Activated CD8-positive, alpha-beta memory T cell treated with anti-CD3 and anti-CD28 coated beads, Interleukin-2, amount 50 U/mL, for 1 hour (primary cell): ENCODE measurements at regions not wholly inside any gene's neighbourhood (a gene's known extent, or its start where the extent isn't known, plus 50 kb on each side); places are given as distances from the start of the nearest gene placed in this dataset.
"Not testable (repeated sequence)": the region's sequence is repeated elsewhere in the genome, so short reads cannot be mapped to it uniquely, and the experiment has no call there.

Source experiments
- DNase-seq: peaks from one replicate; pipeline ENCODE4 v3.0.0-alpha.2; 2020; ENCODE audit errors: extremely low read depth

DNA sequence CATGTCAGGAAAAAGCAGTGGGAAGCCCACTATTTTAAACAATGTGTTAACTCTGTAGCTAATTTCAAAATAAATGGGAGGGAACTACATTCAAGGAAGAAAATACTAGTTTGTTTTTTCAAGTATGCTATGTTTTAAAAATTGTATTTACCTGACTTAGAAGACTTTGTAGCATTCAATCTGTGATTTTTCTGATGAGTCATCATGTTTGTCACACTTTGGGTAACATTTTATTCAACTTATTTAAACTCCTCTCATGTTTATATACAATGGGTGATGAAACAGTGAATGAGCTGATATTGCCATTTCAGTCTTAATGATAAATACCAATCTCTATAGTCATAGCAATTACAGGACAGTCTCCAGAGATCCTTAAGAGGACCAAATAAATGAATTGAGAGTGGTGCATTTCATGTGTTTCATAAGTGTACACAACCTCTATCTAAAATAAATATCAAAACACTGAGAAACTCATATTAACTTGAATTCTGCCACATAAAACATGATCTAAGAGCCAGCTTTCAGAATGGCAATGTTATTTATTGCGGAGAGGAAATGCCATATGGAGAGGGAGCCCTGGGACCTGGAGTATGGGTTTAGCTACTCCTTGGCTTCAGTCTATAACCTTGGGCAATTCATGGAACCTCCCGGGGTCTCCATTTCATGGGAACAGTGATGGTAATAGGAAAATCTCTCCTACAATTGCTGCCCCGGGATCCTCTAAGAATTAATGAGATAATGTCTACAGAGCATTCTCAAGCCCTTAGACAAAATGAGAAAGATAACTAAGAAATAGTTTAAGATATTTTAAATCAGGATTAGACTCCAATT is 913.9 kb downstream of the TLE4 start:
- DNase-seq, result no peak

DNA sequence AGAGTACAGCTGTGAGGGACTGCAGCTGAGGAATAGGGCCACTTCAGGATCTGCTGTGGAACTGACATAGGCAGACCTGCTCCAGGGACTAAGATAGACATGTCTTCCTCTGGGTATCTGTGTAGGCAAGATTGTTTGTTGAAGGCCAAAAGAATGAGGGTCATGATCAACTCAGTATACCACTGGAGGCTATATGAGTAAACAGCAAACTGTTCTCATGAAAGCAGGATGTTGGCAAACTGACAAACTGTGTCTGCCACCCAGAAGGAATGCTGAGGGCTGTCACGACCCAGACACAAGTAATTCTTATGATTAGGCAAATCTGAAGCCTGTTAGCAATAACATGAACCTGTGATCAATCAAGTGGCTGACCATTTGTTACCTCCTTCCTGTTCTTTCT is 910.5 kb downstream of the TLE4 start:
- DNase-seq, result not testable (repeated sequence)

- DNase-seq, result no peak
Observed at GRCh38 chr9:80467632-80468031, 895.9 kb downstream of the TLE4 start.

- no peak for DNase-seq
Observed at GRCh38 chr9:80465556-80465955, 893.8 kb downstream of the TLE4 start.

DNA sequence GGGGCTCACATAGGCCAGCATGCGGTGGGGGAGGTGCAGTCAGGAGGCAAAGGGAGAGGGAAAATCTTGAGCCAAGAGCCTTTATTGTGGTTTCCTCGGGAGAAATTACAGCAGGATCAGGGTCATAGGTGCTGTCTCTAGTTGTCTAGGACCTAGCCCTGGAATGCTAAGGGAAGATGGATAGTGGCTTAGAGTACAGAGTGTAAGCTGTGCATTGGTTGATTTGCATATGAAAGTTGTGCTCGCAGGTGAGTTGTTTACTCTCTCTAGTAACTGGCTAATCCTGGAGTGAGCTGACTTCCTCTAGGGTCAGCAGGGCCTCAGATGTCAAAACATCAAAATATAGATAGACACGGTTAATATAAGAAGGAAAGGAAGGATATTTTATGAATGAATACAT is 877.7 kb downstream of the TLE4 start:
- no peak for DNase-seq

DNA sequence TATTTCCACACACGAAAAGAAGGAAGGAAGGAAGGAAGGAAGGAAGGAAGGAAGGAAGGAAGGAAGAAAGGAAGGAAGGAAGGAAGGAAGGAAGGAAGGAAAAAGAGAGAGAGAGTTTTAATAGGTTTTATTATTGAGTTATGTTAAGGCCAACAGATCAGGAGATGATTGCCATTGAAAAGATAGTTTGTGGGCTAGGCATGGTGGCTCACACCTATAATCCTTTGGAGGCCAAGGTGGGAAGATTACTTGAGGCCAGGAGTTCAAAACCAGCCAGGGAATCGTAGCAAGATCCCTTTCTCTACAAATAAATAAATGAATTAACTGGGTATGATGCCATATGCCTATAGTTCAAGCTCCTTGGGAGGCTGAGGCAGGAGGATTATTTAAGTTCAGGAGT is 877.2 kb downstream of the TLE4 start:
- DNase-seq, result no peak

DNA sequence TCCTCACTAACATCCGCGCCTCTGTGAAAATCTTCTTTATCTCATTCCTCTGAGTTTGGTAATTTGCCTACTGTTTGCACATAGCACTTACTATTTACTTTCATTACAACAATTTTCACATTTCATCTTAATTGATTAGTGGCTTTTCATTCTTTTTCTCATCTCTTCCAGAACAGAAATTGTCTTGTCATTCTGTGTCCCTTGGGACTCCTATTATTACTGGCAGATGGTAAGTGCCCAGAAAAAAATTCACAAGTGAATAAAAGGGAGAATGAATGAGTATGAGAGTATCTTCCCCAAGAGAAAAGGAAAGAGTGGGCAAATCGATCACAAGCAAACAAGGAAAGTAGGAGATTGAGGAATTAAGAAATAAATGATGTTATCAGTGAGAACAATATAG is 876.1 kb downstream of the TLE4 start:
- DNase-seq, result no peak

GRCh38 chr9:80440724-80441123 is 869.0 kb downstream of the TLE4 start:
- DNase-seq, result no peak

DNA sequence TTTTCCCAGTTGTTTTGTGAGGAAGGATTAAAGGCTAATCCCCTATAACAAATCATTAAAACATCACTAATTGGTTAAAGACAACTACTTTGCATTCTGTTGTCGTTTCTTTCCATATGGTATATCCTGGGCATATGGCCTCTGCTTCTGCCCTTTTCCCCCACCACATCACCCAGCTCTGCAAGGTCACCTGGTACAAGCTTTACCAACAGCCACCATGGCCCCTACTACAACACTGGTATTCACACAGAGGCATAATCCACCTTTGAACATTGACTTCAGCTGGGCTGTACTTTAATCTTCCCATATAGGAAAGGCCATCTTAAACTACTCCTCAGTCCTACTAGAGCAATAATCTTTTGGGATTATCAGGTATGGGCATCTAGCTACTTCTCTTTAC is 866.1 kb downstream of the TLE4 start:
- DNase-seq, result no peak

GRCh38 chr9:80437091-80437640 is 865.4 kb downstream of the TLE4 start:
- no peak for DNase-seq

DNA sequence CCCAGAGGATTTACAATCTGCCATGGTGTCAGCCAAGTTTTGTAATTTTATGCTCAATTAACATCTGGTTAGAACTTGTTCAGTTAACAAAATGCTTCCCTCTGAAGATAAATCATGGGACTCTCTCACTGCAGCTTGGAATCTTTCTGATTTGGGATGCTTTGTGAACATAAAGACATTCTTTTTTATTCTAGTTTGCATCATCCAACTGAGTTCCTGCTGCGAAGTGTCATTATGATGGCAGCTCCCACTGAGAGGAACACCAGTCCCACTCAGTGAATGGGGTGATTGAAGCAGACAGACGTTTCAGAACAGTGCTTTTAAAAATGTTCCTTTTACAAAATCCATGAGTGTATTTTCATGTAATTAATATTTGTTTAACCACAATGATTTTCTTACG is 863.8 kb downstream of the TLE4 start:
- DNase-seq, result no peak

DNA sequence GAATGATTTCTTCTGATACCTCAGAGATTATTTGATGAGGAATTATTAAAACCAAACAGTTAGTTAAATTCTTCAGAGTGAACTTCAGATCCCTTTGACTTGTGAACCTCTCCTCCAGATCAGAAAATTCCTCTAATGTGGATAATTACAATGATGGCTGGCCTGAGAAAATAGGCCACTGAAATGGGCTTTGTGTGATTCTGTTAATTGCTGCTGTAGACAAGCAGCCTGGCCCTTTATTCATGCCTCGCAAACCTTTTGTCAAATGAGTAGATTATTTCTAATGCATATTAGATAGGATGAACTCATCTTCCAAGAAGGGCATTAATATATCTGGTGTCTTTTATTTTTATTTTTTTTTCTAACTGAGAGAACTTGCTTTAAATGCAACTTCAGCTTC is 855.2 kb downstream of the TLE4 start:
- DNase-seq, result no peak

- DNase-seq, result no peak
Observed at GRCh38 chr9:80417211-80417773, 845.5 kb downstream of the TLE4 start.

GRCh38 chr9:80410106-80410505 is 838.3 kb downstream of the TLE4 start:
- no peak for DNase-seq

DNA sequence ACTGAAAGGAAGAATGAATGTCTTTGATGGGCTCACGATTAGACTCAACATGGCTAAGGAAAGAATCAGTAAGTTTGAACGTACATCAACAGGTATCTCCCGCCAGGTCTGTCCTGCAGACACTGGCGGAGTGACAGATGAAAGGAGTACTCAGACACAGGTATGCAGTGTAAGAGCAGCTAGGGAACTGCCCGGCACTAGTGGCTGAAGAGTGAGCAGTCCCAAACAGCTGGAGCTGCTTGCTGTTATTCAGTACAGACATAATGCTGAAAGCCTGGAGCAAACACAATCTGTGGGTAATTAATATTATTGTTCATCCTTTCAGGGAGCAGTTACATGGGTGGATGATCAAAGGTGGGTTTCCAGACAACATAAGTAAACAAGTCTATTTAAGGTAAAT is 835.5 kb downstream of the TLE4 start:
- no peak for DNase-seq

DNA sequence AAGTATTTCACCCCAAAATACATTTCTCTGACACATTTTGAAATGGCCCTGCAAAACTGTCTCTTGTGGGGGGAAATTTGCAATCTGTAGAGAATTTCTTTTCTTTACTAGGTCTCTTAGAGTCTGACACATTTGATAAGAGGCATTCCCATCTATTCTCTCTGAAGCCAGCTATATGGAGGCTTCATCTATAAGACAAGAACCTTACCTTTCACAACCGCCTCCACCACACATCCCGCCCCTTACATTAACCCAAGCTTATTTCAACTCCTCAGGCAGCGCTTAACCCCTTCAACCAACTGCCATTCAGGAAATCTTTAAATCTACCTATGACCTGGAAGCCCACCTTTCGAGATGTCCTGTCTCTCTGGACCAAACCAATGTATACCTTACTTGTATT is 829.5 kb downstream of the TLE4 start:
- DNase-seq, result no peak

DNA sequence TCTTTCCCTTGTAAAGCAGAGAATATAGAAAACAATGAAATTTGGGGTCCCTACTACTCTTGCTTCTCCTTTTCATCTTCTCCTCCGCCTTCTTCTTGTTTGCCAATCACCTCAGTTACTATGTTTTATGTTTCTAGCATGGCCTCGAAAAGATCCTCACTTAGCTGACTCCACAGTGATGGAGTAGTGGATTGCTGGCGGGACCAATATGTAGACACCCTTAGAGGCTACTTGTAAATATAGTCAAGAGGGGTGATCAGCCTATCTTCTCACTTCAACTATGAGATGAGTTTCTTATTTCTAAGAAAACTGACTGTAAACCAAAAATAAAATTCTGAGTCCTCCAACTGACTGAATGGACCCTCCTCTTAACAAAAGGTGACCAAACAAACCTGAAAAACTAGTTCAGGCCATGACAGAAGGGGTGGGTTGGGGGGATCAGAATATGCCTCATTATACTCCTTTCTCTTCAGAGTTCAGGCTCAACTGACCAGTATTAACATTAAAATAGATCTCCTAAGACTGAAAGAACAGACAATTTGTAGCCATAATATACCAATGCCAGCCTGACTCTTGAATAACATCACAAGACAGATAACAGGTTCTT is 829.0 kb downstream of the TLE4 start:
- no peak for DNase-seq

- no peak for DNase-seq
Observed at GRCh38 chr9:80399606-80400005, 827.8 kb downstream of the TLE4 start.

DNA sequence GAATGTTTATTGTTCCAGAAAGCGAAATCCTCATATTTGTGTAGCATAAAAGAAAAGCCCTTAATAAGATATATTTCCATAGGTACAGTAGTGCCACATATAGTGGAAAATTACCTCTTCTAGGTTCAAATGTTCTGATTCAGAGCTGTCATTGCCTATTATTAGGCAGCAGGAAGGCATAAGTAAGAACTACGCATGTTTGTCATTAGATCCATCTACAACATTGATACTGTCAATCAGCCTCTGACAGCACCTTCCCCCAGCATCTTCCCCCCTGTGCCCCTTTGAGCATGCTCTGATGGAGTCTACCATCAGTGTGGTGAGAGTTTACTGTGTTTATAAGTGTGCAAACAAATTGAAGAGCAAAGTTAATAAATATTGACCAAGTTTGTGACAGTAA is 816.1 kb downstream of the TLE4 start:
- no peak for DNase-seq

- DNase-seq, result no peak
Observed at GRCh38 chr9:80385246-80385645, 813.5 kb downstream of the TLE4 start.

DNA sequence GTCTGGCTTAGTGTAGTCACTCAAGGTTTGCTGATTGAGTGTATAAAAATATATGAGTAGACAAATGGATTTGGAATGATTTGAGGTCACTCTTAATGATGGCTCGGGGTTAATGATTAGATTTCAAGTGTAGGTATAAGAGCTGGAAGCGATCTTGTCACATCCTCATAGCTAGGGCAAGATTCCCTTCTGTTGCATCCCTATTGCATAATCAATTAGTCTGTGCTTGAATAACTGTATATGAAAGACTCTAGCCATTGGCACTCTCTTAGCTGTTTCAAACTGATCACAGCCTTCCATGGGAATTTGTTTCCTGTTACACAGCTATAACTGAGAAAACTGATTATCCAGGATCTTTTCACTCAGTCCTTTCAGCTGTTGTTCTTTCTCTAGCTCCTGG is 811.6 kb downstream of the TLE4 start:
- no peak for DNase-seq

DNA sequence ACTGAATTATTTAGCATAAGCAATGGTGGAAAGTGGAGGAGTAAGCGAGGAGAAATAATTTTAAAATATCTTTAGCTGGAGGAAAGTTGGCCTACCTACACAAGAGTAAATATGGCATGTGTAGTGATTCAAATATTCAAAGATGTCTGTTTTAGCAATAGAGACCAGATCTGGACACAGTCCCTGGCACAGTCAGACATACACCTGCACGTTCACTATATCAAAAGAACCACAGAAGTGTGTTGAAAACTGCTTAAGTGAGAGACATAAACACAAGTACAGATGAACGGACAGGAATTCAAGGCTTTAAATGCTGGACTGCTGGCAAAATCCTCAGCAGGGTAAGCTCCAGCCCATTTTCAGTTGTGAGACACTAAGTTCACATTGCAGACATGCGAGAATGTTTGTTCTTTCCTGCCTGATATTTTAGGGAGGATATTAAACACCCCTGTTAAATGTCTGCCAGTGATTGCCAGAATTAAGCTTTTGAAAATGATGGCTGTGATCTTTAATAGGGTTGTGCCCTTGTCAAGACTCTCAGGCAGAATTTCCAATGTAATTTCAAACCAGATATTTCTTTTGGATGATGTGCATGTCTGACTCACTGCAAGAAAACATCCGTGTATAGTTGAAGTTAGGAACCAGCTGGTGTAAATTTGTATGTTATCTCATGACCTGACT is 810.6 kb downstream of the TLE4 start:
- DNase-seq, result no peak
